ENCODE measurements at regions not wholly inside any gene's neighbourhood (a gene's known extent, or its start where the extent isn't known, plus 50 kb on each side); places are given as distances from the start of the nearest gene placed in this dataset.

DNA sequence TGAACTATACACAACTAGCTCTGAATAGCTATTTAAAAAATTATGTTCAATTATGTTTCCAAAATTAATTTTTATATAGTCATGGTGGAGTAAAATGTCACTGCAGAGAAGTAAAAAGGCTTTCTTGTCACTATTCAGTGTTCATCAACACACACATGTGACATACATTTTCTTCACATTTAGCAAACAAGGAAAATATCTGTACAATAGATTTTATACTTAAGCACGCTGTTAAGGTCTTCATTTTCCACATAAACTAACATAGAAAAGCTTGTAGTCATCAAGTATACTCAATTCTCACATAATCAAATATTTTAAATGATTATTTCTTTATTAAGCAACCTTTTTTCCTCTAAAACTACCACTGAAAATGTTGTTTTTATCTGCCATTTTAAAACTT lies 141.2 kb upstream of the DIO2 start:
- Histone ChIP-seq H3K4me3 (no peak overlapping the region), H3K27ac (no peak overlapping the region), H3K36me3 (no peaks in the 10 kb centered on the region), H3K4me1 (no peaks in the 10 kb centered on the region), H3K9me3 (no peaks in the 10 kb centered on the region), H3K27me3 (no peaks in the 10 kb centered on the region)
- DNase-seq (peak in 1 of 4 donors; percentile 30), ATAC-seq (no peak)
- intact Hi-C loops (cut with DNase I): no loop called here
- TF ChIP-seq, protein P1, sequence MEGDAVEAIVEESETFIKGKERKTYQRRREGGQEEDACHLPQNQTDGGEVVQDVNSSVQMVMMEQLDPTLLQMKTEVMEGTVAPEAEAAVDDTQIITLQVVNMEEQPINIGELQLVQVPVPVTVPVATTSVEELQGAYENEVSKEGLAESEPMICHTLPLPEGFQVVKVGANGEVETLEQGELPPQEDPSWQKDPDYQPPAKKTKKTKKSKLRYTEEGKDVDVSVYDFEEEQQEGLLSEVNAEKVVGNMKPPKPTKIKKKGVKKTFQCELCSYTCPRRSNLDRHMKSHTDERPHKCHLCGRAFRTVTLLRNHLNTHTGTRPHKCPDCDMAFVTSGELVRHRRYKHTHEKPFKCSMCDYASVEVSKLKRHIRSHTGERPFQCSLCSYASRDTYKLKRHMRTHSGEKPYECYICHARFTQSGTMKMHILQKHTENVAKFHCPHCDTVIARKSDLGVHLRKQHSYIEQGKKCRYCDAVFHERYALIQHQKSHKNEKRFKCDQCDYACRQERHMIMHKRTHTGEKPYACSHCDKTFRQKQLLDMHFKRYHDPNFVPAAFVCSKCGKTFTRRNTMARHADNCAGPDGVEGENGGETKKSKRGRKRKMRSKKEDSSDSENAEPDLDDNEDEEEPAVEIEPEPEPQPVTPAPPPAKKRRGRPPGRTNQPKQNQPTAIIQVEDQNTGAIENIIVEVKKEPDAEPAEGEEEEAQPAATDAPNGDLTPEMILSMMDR (IDR thresholded peaks at IDR 0.05): no peak

DNA sequence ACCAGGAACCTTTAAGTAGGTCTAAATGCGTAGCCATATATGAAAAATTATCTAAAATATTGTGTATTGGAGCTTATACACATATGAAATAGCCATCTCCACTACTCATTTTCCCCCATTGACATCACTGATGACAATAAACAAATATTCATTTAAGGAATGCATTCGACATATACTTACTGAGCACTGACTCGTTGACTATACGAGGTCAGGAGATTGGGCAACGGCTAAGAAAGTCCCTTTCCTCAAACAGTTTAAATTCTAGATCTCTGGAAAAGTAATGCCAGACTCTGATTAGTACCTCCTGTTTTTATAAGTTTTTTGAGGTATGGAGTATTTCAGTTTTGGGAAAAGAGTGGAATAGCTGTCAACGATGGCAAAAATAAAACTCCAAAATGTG lies 139.4 kb upstream of the DIO2 start:
- intact Hi-C loops (cut with DNase I): no loop called here
- TF ChIP-seq, protein P1 (IDR thresholded peaks at IDR 0.05): no peak
- no peaks in the 10 kb centered on the region for H3K9me3 ChIP-seq
- H3K27ac ChIP-seq: no peak overlapping the region
- no peaks in the 10 kb centered on the region for H3K4me1 ChIP-seq
- DNase-seq: no peak
- no peak for ATAC-seq
- H3K4me3 ChIP-seq: no peak overlapping the region
- no peaks in the 10 kb centered on the region for H3K27me3 ChIP-seq
- no peaks in the 10 kb centered on the region for H3K36me3 ChIP-seq

DNA sequence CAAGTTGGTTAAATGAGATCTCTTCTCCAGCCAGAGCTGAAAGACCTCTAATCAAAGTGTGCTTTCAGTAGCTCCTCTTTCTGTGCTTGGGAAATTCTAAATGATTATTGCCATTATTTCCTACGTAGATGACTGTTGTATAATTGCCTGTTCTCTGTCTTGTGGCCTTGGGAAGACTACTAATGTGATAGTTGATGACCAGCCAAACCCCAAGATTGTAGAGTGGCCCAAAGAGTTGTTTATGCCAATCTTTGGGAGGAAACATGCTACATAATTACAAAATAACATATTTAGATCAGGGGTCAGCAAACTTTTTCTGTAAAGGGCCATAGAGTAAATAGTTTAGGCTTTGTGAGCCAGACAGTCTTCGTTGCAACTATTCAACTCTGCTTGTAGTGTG lies 135.1 kb upstream of the DIO2 start:
- Histone ChIP-seq H3K4me1 (no peaks in the 10 kb centered on the region), H3K36me3 (no peaks in the 10 kb centered on the region), H3K4me3 (no peak overlapping the region), H3K27ac (no peak overlapping the region), H3K27me3 (no peaks in the 10 kb centered on the region), H3K9me3 (no peaks in the 10 kb centered on the region)
- intact Hi-C loops (cut with DNase I): no loop called here
- ATAC-seq: no peak
- DNase-seq: no peak
- TF ChIP-seq, protein P1 (IDR thresholded peaks at IDR 0.05): no peak

DNA sequence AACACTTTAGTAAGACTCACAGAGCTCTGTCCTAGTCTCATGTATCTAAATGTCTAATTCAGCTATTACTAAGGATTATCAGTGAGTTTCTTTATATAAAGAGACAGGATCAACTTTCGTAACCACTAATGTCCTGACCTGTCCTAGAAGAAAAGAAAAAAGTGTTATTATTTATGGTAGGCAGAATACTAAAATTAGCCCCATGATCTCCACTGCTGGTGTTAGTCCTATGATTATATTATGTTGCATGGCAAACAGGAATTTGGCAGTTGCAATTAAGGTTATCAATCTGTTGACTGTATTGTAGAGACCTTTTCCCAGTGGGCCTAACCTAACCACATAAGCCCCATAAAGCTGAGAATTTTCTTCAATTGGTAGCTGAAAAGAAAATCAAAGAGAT lies 132.9 kb upstream of the DIO2 start:
- no peak overlapping the region for H3K27ac ChIP-seq
- intact Hi-C loops (cut with DNase I): no loop called here
- H3K4me3 ChIP-seq: no peak overlapping the region

DNA sequence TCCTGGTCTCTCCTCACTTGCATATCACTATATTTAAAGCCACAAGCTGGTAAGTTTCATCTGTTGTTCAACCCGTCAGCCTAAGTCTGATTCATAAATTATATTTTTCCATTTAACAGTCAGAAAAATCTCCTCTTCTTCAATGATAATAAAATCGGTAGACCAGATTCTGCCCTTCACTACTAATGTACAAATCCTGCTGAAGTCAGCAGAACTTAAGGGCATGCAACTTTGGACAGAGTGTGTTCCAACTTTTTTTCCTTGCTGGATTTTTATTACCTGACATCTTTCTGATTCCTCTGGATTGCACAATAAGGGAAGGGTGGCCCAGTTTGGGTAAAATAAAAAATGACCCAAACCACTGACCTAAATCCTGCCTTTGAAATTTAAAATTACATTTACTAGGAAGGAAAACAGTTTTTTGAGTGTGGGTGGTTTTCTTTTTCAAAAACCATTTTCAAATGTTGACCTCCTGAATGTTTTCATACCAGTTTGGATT lies 125.4 kb upstream of the DIO2 start:
- no peak for ATAC-seq
- H3K27me3 ChIP-seq: no peaks in the 10 kb centered on the region
- H3K27ac ChIP-seq: no peak overlapping the region
- H3K9me3 ChIP-seq: peaks cover 0 to 5% of the 10 kb centered on the region in 2 donors
- no peaks in the 10 kb centered on the region for H3K36me3 ChIP-seq
- intact Hi-C loops (cut with DNase I): no loop called here
- no peak overlapping the region for H3K4me3 ChIP-seq
- DNase-seq: no peak
- TF ChIP-seq, protein P1 (IDR thresholded peaks at IDR 0.05): no peak
- H3K4me1 ChIP-seq: no peaks in the 10 kb centered on the region

More for the DNA sequence above, 132.9 kb upstream of the DIO2 start:
- DNase-seq (no peak), ATAC-seq (no peak)
- TF ChIP-seq, protein P1 (IDR thresholded peaks at IDR 0.05): no peak
- no peaks in the 10 kb centered on the region for H3K27me3 ChIP-seq
- H3K36me3 ChIP-seq: no peaks in the 10 kb centered on the region
- peaks cover 0 to 2% of the 10 kb centered on the region in 2 donors for H3K9me3 ChIP-seq
- no peaks in the 10 kb centered on the region for H3K4me1 ChIP-seq
